Thymus (tissue), 11 donors: ENCODE measurements at regions not wholly inside any gene's neighbourhood (a gene's known extent, or its start where the extent isn't known, plus 50 kb on each side); places are given as distances from the start of the nearest gene placed in this dataset.
"Not testable (repeated sequence)": the region's sequence is repeated elsewhere in the genome, so short reads cannot be mapped to it uniquely, and the experiment has no call there.

Source experiments
- DNase-seq, 9 donors: peaks; one replicate each; pipeline ENCODE4 v3.0.0-alpha.2; 2013; ENCODE audit warnings: low spot score in 9 of 9, low read depth in 6 of 9, missing footprints in 1 of 9
- H3K27ac ChIP-seq, 2 donors: one replicate each; pipeline ENCODE4 v1.5.1; 2013; ENCODE audit warnings: control low read depth in 1 of 2, low read depth in 1 of 2, low read length in 1 of 2, mild to moderate bottlenecking in 1 of 2, moderate library complexity in 1 of 2
- H3K27me3 ChIP-seq, 2 donors: one replicate each; pipeline ENCODE4 v1.5.1; 2013; ENCODE audit warnings: low read length in 1 of 2; ENCODE audit not compliant: control insufficient read depth in 2 of 2, insufficient read depth in 1 of 2
- H3K36me3 ChIP-seq, 2 donors: one replicate each; pipeline ENCODE4 v1.5.1; 2013; ENCODE audit warnings: low read length in 1 of 2, mild to moderate bottlenecking in 1 of 2, moderate library complexity in 1 of 2; ENCODE audit not compliant: control insufficient read depth in 2 of 2, insufficient read depth in 2 of 2
- H3K4me1 ChIP-seq, 2 donors: one replicate each; pipeline ENCODE4 v1.5.1; 2013; ENCODE audit warnings: low read length in 2 of 2; ENCODE audit not compliant: control insufficient read depth in 2 of 2, insufficient read depth in 2 of 2
- H3K4me3 ChIP-seq, 2 donors: one replicate each; pipeline ENCODE4 v1.5.1; 2013; ENCODE audit warnings: low read length in 2 of 2, control low read depth in 1 of 2, mild to moderate bottlenecking in 1 of 2
- H3K9me3 ChIP-seq, 2 donors: one replicate each; pipeline ENCODE4 v1.5.1; 2013; ENCODE audit warnings: low read length in 1 of 2, mild to moderate bottlenecking in 1 of 2; ENCODE audit not compliant: control insufficient read depth in 2 of 2, insufficient read depth in 1 of 2
- WGBS: extraction: QIAGEN DNeasy Blood & Tissue Kit; methylation state at CpG from one replicate; pipeline ENCODE4 v1.1.7; 2013; 5-methylcytosine and 5-hydroxymethylcytosine counted together
- donor health status: healthy.

DNA sequence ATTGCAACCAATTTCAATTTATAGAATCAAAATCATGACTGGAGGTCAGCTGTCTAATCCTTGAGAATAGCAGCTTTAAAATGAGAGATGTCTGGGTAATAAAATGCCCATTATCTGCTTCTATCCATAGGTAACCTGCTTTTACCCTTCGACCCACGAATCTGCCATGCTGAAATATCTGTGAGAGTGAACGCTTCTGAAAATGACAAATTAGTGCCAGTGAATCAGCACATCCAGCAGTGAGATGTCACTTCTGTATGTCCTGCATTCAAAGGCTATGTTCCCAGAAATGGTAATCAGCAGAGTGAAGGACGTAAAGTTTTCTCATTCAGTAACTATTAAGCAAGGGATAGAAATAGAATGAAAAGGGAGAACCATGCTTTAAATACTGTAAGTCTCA lies 532.4 kb upstream of the ITGA1 start:
- Histone ChIP-seq H3K4me3 (no peak overlapping the region), H3K27me3 (no peaks in the 10 kb centered on the region), H3K27ac (no peak overlapping the region), H3K4me1 (no peaks in the 10 kb centered on the region), H3K36me3 (no peaks in the 10 kb centered on the region), H3K9me3 (no peaks in the 10 kb centered on the region)
- WGBS, result 95% methylated on average over 4 of the region's 4 CpGs
- DNase-seq, result no peak

DNA sequence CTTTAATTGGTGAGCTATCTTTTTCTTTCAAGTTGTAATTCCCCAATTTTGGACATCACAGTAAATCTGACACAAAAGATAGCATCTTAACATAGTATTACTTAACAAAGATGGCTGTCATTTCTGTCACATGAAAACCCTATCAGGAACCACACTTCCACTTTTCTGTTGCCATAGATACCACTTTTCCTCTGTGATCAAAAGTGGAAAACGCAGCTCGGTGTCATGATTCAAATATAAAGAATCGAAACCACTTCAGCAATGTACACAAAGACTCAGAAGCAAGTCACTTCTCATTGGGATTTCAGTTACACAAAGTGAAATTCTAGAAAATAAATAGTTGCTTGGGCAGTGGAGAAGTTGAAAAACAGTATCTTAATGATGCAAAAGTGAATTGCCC lies 524.9 kb upstream of the ITGA1 start:
- 71% methylated on average over 3 of the region's 3 CpGs for WGBS
- no peak overlapping the region for H3K27ac ChIP-seq
- peak in 1 of 9 donors; percentile 2 for DNase-seq

DNA sequence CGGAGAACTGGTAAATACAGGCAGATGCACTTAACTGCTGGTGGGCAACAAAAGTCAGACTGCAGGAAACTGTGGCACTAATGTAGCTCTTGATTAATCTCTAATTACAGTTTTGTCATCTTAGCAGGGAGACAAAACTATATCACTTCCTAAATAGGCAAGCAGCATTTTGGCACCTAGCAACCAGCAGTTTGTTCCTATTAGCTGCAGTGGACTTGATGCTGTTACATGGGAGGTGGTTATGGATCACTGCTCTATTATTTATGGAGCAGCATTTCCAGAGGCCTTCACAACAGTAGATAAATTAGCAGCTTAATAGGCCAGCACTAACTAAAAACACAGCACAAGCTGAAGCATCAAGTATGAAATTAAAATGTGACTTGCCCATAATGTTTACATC lies 518.3 kb upstream of the ITGA1 start:
- no peak overlapping the region for H3K4me3 ChIP-seq

More for the DNA sequence above, 524.9 kb upstream of the ITGA1 start:
- H3K9me3 ChIP-seq, result no peaks in the 10 kb centered on the region
- H3K27me3 ChIP-seq, result no peaks in the 10 kb centered on the region
- no peaks in the 10 kb centered on the region for H3K4me1 ChIP-seq
- no peak overlapping the region for H3K4me3 ChIP-seq
- no peaks in the 10 kb centered on the region for H3K36me3 ChIP-seq

DNA sequence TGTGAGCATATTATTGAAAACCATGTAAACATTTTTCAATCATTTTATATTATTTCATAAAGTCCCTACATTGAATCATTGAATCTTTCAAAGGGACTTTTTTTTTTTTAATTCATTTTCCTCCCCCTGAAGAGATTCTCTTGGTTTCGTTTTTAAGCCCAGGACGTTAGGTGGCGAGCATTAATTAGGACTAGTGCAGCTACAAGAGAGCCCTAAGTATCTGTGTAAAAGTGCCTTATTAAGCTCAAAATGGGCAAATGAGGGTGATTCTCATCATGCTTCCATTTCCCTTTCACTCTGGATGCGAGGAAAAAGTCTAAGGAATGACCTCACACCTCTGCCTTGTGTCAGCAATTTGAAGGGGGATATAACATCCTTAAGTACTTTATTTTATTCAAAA lies 517.9 kb upstream of the ITGA1 start:
- no peak for DNase-seq
- H3K4me3 ChIP-seq, result no peak overlapping the region
- no peaks in the 10 kb centered on the region for H3K27me3 ChIP-seq
- H3K36me3 ChIP-seq, result no peaks in the 10 kb centered on the region
- H3K4me1 ChIP-seq, result no peaks in the 10 kb centered on the region
- no peak overlapping the region for H3K27ac ChIP-seq
- 82% methylated on average over 4 of the region's 4 CpGs for WGBS
- no peaks in the 10 kb centered on the region for H3K9me3 ChIP-seq

More for the DNA sequence above, 518.3 kb upstream of the ITGA1 start:
- no peak for DNase-seq
- no peaks in the 10 kb centered on the region for H3K9me3 ChIP-seq
- WGBS, result 82% methylated on average over 1 of the region's 1 CpG
- H3K36me3 ChIP-seq, result no peaks in the 10 kb centered on the region
- H3K27ac ChIP-seq, result no peak overlapping the region
- no peaks in the 10 kb centered on the region for H3K4me1 ChIP-seq
- no peaks in the 10 kb centered on the region for H3K27me3 ChIP-seq

DNA sequence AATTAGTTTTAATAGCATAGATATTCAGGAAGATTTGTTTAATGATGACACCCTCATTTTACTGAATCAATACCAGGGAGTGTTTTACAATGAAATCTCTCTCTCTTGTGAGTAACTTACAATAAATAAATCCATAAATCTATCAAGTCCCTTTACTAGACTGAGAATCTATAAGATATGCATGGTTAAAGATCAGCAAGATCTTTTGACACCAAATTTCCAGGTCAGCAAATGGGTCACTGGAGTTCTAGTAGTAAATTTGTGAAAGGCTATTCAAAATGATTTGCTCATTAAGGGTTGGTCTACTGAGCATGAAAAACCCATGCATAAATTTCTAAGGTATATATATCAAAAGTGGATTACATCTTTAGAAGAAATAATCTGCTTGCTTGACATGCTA lies 512.1 kb upstream of the ITGA1 start:
- no peaks in the 10 kb centered on the region for H3K27me3 ChIP-seq

DNA sequence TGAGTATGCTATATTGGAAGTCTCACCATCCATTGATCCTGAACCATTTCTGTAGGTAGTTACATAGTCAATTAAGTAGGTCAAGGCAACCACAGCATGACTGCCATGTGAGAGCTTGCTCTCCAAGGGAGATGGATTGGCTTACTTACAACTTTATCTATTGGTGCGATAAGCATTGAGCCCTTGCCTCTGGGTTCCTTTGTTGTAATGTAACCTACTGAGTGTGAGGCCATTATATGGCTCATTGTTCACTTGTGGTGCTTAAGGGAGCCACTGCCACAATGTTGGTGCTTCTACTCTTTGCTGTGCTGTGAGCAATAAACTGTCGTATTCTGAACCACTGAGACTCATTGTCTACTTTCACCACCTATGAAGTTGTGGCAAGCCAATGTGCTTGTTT lies 510.6 kb upstream of the ITGA1 start:
- no peak overlapping the region for H3K27ac ChIP-seq
- H3K9me3 ChIP-seq, result no peaks in the 10 kb centered on the region
- no peaks in the 10 kb centered on the region for H3K36me3 ChIP-seq
- no peak for DNase-seq
- H3K4me3 ChIP-seq, result no peak overlapping the region
- no peaks in the 10 kb centered on the region for H3K27me3 ChIP-seq
- 94% methylated on average over 2 of the region's 2 CpGs for WGBS
- H3K4me1 ChIP-seq, result no peaks in the 10 kb centered on the region

More for the DNA sequence above, 512.1 kb upstream of the ITGA1 start:
- H3K27ac ChIP-seq, result no peak overlapping the region
- no peaks in the 10 kb centered on the region for H3K9me3 ChIP-seq
- no peak for DNase-seq
- H3K36me3 ChIP-seq, result no peaks in the 10 kb centered on the region
- no peak overlapping the region for H3K4me3 ChIP-seq
- H3K4me1 ChIP-seq, result no peaks in the 10 kb centered on the region

DNA sequence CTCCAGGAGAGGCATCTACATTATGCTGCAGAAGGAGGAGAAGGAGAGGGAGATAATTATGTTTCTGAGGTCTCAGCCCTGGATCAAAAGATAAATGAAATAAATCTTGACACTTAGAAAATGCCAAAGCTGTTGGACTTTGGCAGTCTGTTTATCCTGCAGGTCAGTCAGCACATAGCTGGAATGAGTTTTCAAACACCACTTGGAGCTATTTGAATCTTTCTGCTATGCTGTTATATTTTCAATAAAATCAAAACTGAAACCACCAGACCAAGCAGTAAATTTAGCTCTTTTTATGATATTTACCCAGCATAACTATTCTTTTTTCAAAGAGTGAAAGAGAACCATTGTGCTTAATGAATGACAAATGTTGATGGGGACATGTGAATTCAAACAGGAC lies 505.1 kb upstream of the ITGA1 start:
- Histone ChIP-seq H3K36me3 (no peaks in the 10 kb centered on the region), H3K9me3 (no peaks in the 10 kb centered on the region), H3K27me3 (no peaks in the 10 kb centered on the region), H3K4me1 (no peaks in the 10 kb centered on the region), H3K27ac (no peak overlapping the region), H3K4me3 (no peak overlapping the region)
- DNase-seq, result no peak

DNA sequence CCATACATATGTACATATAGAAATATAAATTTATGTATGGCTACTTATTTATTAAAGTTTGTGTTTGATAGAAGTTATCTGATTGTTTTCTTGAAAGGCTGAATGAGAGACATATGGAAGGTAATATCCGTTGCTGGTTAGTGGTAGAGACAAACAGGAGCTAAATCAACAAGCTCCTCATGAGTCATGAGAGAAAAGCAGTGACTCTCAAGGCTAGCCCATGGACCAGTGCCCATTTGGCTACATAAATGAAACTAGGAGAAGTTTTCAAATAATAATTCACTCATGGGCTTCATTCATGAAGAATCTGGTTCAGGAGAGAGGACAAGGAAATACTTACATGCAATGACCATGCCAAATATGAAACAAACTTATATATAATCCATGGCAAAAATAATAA lies 504.5 kb upstream of the ITGA1 start:
- Histone ChIP-seq H3K4me1 (no peaks in the 10 kb centered on the region), H3K27ac (no peak overlapping the region), H3K4me3 (no peak overlapping the region), H3K27me3 (no peaks in the 10 kb centered on the region), H3K36me3 (no peaks in the 10 kb centered on the region), H3K9me3 (no peaks in the 10 kb centered on the region)
- WGBS, result 94% methylated on average over 1 of the region's 1 CpG
- no peak for DNase-seq

DNA sequence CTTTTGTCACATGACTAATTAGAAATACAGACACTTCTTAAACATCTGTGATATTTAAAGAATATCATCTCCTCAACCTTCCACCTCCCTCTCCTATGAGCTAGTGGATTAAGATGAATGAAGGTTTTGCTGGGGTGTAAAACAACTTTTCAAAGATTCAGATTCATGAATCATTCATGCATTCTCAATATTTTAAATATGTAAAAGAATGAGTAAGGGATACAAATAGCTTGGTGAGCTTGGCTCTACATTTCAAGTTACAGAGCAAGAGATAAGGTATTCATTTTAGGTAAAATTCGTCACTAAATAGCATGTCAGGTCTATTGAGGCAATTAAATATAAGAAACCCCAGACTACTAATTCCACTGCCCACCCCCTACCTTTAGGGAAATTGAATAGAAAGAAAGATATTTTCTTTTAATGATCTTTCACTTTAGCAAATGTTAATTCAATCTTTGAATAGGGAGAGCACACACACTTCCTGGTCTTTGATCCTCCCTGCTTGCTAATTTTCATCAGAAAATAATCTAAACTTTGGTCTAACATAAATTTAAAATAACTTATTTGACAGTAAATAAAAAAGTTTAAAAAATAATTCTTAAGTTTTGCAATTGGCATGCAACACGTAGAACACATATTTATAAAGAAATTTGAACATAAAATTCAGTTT lies 486.9 kb upstream of the ITGA1 start:
- Histone ChIP-seq H3K27me3 (no peaks in the 10 kb centered on the region), H3K27ac (no peak overlapping the region), H3K9me3 (peaks cover 0 to 3% of the 10 kb centered on the region in 2 donors), H3K36me3 (no peaks in the 10 kb centered on the region), H3K4me3 (no peak overlapping the region), H3K4me1 (no peaks in the 10 kb centered on the region)
- WGBS, result 82% methylated on average over 2 of the region's 2 CpGs
- DNase-seq, result no peak

DNA sequence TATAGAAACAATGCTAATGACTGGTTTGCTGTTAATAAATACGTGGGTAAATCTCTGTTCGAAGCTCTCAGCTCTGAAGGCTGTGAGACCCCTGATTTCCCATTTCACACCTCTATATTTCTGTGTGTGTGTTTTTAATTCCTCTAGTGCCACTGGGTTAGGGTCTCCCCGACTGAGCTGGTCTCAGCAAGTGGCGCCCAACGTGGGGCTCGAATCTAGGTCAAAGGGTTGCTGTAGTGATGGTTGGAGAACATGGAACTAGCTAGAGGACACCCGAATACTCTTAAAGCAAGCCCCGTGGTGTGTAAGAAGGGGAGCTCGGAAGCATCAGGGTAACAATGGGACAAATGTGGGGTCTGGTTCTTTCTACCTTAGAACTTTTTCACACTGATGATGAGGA lies 482.9 kb upstream of the ITGA1 start:
- WGBS, result 87% methylated on average over 9 of the region's 9 CpGs
- H3K4me3 ChIP-seq, H3K27me3 ChIP-seq, H3K27ac ChIP-seq, H3K9me3 ChIP-seq, H3K36me3 ChIP-seq, DNase-seq, H3K4me1 ChIP-seq: not testable (repeated sequence)
